Bronchial epithelial cell (primary cell): ENCODE measurements at regions not wholly inside any gene's neighbourhood (a gene's known extent, or its start where the extent isn't known, plus 50 kb on each side); places are given as distances from the start of the nearest gene placed in this dataset.
A peak's percentile ranks its signal among the peaks of the same experiment; 100 is the strongest.

Experiments used
- DNase-seq: peaks from one replicate; pipeline ENCODE4 v3.0.0-alpha.2; 2010; ENCODE audit warnings: low read depth
- FAIRE-seq: peaks from 2 replicates; lab custom pipeline; 2011; peaks lifted over from hg19 to GRCh38; lab: Jason Lieb, UNC
- H3K27me3 ChIP-seq: 2 replicates; pipeline ENCODE4 v1.5.1; 2011; ENCODE audit warnings: low read length; ENCODE audit not compliant: control insufficient read depth, insufficient read depth
- H3K36me3 ChIP-seq: 2 replicates; pipeline ENCODE4 v1.5.1; 2011; ENCODE audit warnings: low read length; ENCODE audit not compliant: control insufficient read depth, insufficient read depth
- H3K4me3 ChIP-seq: 2 replicates; pipeline ENCODE4 v1.5.1; 2011; ENCODE audit warnings: mild to moderate bottlenecking, low read depth, low read length, control low read depth
- CTCF ChIP-seq: IDR thresholded peaks from 2 replicates; pipeline ENCODE4 v1.5.1; 2011; ENCODE audit warnings: mild to moderate bottlenecking, moderate library complexity, low read length, control low read depth, inconsistent platforms; ENCODE audit not compliant: insufficient read depth, severe bottlenecking

- no peaks in the 10 kb centered on the region for H3K36me3 ChIP-seq
- no peaks in the 10 kb centered on the region for H3K27me3 ChIP-seq
- FAIRE-seq = peak; percentile 60
- peak; percentile 57 for DNase-seq
- no peak for TF ChIP-seq CTCF
- no peak overlapping the region for H3K4me3 ChIP-seq
Measured at GRCh38 chr16:5905935-5906334, 808.3 kb upstream of the EEF2KMT start.

GRCh38 chr16:5903832-5904231, 806.2 kb upstream of the EEF2KMT start:
- H3K4me3 ChIP-seq = no peak overlapping the region
- no peak for FAIRE-seq

GRCh38 chr16:5903153-5903552, 805.6 kb upstream of the EEF2KMT start:
- Histone ChIP-seq H3K4me3 (no peak overlapping the region), H3K36me3 (no peaks in the 10 kb centered on the region), H3K27me3 (no peaks in the 10 kb centered on the region)
- FAIRE-seq = peak; percentile 96
- no peak for TF ChIP-seq CTCF
- peak; percentile 60 for DNase-seq

More at GRCh38 chr16:5903832-5904231, 806.2 kb upstream of the EEF2KMT start:
- DNase-seq = no peak
- TF ChIP-seq CTCF = no peak
- H3K36me3 ChIP-seq = no peaks in the 10 kb centered on the region
- no peaks in the 10 kb centered on the region for H3K27me3 ChIP-seq

- no peak for TF ChIP-seq CTCF
- peak; percentile 47 for DNase-seq
- Histone ChIP-seq H3K4me3 (no peak overlapping the region), H3K27me3 (no peaks in the 10 kb centered on the region), H3K36me3 (no peaks in the 10 kb centered on the region)
- no peak for FAIRE-seq
Measured at GRCh38 chr16:5900046-5900445, 802.5 kb upstream of the EEF2KMT start.

- FAIRE-seq (no peak), DNase-seq (no peak)
- H3K4me3 ChIP-seq = no peak overlapping the region
- no peak for TF ChIP-seq CTCF
- H3K27me3 ChIP-seq = no peaks in the 10 kb centered on the region
- H3K36me3 ChIP-seq = no peaks in the 10 kb centered on the region
Measured at GRCh38 chr16:5895976-5896375, 798.4 kb upstream of the EEF2KMT start.

GRCh38 chr16:5895137-5895536, 797.5 kb upstream of the EEF2KMT start:
- peak; percentile 21 for DNase-seq
- Histone ChIP-seq H3K4me3 (no peak overlapping the region), H3K27me3 (no peaks in the 10 kb centered on the region), H3K36me3 (no peaks in the 10 kb centered on the region)
- no peak for FAIRE-seq
- TF ChIP-seq CTCF = no peak
